ENCODE measurements at regions not wholly inside any gene's neighbourhood (a gene's known extent, or its start where the extent isn't known, plus 50 kb on each side); places are given as distances from the start of the nearest gene placed in this dataset.

GRCh38 chr14:83153081-83153480 is 1619.4 kb upstream of the SEL1L start:
- no TSS peak for BruUV-seq (replicated peaks)
- POLR2A ChIA-PET: no interaction called here

More at GRCh38 chr14:83153081-83153480, 1619.4 kb upstream of the SEL1L start:
- no peak overlapping the region for H2AFZ ChIP-seq (ENCODE audit: low read depth, low read length)
- CTCF ChIA-PET: no interaction called here
- intact Hi-C loops (cut with micrococcal nuclease): no loop called here
- dilution Hi-C loops (cut with MboI; ENCODE audit: extremely low pct_ligation_motif_present, low sequenced_read_pairs): no loop called here
- no peak overlapping the region for H3K9ac ChIP-seq (replicated peaks; ENCODE audit: extremely low read depth, insufficient read depth, low read length)
- no peak overlapping the region for H3K27ac ChIP-seq (ENCODE audit: insufficient read depth, low read depth, low read length)
- H3K9me3 ChIP-seq (replicated peaks; ENCODE audit: control insufficient read depth, insufficient read depth, low read length): no peaks in the 10 kb centered on the region
- H3K4me2 ChIP-seq (ENCODE audit: insufficient read depth, low read length): no peak overlapping the region
- FAIRE-seq (no peak), DNase-seq (ENCODE audit: low read depth, low spot score) (no peak)
- H3K9me1 ChIP-seq (replicated peaks; ENCODE audit: control insufficient read depth, extremely low read depth, insufficient read depth, low read length): no peaks in the 10 kb centered on the region
- no peaks in the 10 kb centered on the region for H3K4me1 ChIP-seq (ENCODE audit: control insufficient read depth, extremely low read depth, insufficient read depth, low read length)
- no peaks in the 10 kb centered on the region for H4K20me1 ChIP-seq (replicated peaks; ENCODE audit: control insufficient read depth, extremely low read depth, insufficient read depth, low read length)
- H3K27me3 ChIP-seq (ENCODE audit: control insufficient read depth in 2 of 2, insufficient read depth in 2 of 2, low read length in 2 of 2): no peaks in the 10 kb centered on the region
- TF ChIP-seq GATA2 (IDR thresholded peaks at IDR 0.05; ENCODE audit: insufficient read depth, insufficient read length, low read depth, low read length): no peak
- TF ChIP-seq CTCF (IDR thresholded peaks at IDR 0.05; ENCODE audit: extremely low read depth in 1 of 2, insufficient read depth in 1 of 2, low read depth in 1 of 2, low read length in 2 of 2): no peak
- TF ChIP-seq MAX (IDR thresholded peaks at IDR 0.05; ENCODE audit: insufficient read depth, insufficient read length): no peak
- TF ChIP-seq FOS (IDR thresholded peaks at IDR 0.05; ENCODE audit: borderline replicate concordance, insufficient read depth, low read length): no peak
- no peak for TF ChIP-seq POLR2AphosphoS5 (IDR thresholded peaks at IDR 0.05; ENCODE audit: insufficient read depth, low read depth, low read length)
- TF ChIP-seq EZH2 (IDR thresholded peaks at IDR 0.05; ENCODE audit: borderline replicate concordance, low read depth, low read length, severe bottlenecking): no peak
- TF ChIP-seq POLR2A (IDR thresholded peaks at IDR 0.05; ENCODE audit: low read depth, low read length): no peak
- TF ChIP-seq MYC (IDR thresholded peaks at IDR 0.05; ENCODE audit: low read depth, low read length): no peak
- TF ChIP-seq JUN (IDR thresholded peaks at IDR 0.05; ENCODE audit: borderline replicate concordance, insufficient read depth, insufficient read length, low read depth): no peak
- H3K4me3 ChIP-seq (replicated peaks in 1 of 3; ENCODE audit: insufficient read depth in 1 of 3, low read depth in 1 of 3, low read length in 3 of 3): no peak overlapping the region
- no peaks in the 10 kb centered on the region for H3K79me2 ChIP-seq (ENCODE audit: control insufficient read depth, insufficient read depth, low read length)
- no peaks in the 10 kb centered on the region for H3K36me3 ChIP-seq (ENCODE audit: control insufficient read depth in 2 of 2, extremely low read depth in 1 of 2, insufficient read depth in 2 of 2, low read length in 2 of 2)
